Activated T-cell treated with anti-CD3 and anti-CD28 coated beads, Interleukin-2, amount 50 U/mL, for 4 hours (primary cell): ENCODE measurements at regions not wholly inside any gene's neighbourhood (a gene's known extent, or its start where the extent isn't known, plus 50 kb on each side); places are given as distances from the start of the nearest gene placed in this dataset.

ENCODE experiments used
- ATAC-seq, 2 donors: fragments of 200-7000 bp; cut with Tn5 transposase; one replicate each; pipeline ENCODE4 v1.10.0; 2021
- DNase-seq: peaks from one replicate; pipeline ENCODE4 v3.0.0-alpha.2; 2020
- H3K27me3 Mint-ChIP-seq: one replicate; pipeline ENCODE4 v1.8.0; 2021; ENCODE audit warnings: low read depth, mixed read lengths
- H3K36me3 Mint-ChIP-seq: one replicate; pipeline ENCODE4 v1.8.0; 2022; ENCODE audit warnings: mixed read lengths; ENCODE audit not compliant: insufficient read depth
- H3K4me1 Mint-ChIP-seq: one replicate; pipeline ENCODE4 v1.8.0; 2021; ENCODE audit warnings: low read depth, mixed read lengths
- H3K4me3 Mint-ChIP-seq: one replicate; pipeline ENCODE4 v1.8.0; 2021; ENCODE audit warnings: mild to moderate bottlenecking, moderate library complexity, mixed read lengths
- H3K9me3 Mint-ChIP-seq: one replicate; pipeline ENCODE4 v1.8.0; 2021; ENCODE audit warnings: mixed read lengths

DNA sequence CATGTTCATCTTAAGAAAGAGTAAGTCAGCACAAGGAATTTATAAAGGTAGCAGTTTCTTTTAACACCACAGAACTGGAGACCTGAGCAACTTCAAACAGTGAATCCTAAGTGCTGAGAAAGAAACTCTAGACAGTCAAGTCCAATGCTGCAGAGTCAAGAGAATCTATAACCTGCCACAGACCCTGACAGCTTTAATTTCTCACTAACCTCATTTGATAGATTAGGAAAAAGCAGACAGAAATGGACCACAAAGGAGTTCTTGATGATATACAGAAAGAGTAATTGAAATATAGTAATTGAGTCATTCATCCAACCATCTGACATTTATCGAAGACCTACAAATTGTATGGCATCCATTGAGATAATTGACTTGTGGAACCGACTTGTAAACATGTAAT is 847.0 kb downstream of the SORCS1 start:
- Mint-ChIP-seq H3K9me3 (peaks cover under 1% of the 10 kb centered on the region), H3K4me3 (no peak overlapping the region), H3K27me3 (no peaks in the 10 kb centered on the region), H3K36me3 (no peaks in the 10 kb centered on the region), H3K4me1 (no peaks in the 10 kb centered on the region)
- no peak for DNase-seq
- ATAC-seq, result no peak

DNA sequence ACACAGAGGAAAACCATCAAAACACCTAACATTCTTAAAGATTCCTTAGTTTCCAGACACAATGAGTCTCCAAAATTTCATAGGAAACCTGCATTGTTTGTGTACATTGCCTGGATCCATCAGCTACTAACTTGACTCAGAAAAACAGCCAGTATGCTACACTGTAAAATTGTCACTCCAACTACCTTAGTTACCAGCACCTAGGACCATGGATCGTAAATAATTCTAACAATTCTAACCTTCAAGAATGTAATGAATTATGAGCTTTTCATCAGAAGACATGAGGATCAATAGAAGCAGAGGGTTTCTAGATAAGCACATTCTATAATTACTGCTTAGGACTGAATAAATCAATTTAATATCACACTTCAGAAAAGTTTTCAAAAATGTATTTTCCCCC is 851.5 kb downstream of the SORCS1 start:
- peaks cover 15% of the 10 kb centered on the region for H3K9me3 Mint-ChIP-seq
- ATAC-seq, result no peak
- no peaks in the 10 kb centered on the region for H3K4me1 Mint-ChIP-seq
- DNase-seq, result no peak
- no peaks in the 10 kb centered on the region for H3K36me3 Mint-ChIP-seq
- no peaks in the 10 kb centered on the region for H3K27me3 Mint-ChIP-seq
- no peak overlapping the region for H3K4me3 Mint-ChIP-seq

DNA sequence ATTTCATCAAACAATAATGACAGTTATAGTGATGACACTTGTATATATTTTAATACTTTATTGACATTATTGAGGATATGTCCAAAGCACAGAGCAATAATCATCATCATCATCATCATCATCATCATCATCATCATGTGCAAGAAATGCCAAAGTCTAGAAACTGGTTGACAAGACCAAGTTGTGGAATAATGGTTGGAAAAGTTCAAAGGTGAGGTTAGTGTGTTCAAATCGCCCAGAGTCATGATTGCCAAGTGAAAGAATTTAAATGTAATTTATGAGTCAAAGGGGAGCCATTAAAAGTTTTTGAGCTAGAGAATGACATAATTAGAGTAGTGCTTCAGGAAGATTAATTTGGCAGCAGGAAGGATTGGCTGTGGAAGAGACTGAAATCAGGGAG is 852.4 kb downstream of the SORCS1 start:
- no peaks in the 10 kb centered on the region for H3K36me3 Mint-ChIP-seq
- no peak for DNase-seq
- no peak overlapping the region for H3K4me3 Mint-ChIP-seq
- ATAC-seq, result no peak
- H3K9me3 Mint-ChIP-seq, result peaks cover 15% of the 10 kb centered on the region
- no peaks in the 10 kb centered on the region for H3K4me1 Mint-ChIP-seq
- no peaks in the 10 kb centered on the region for H3K27me3 Mint-ChIP-seq

- H3K4me1 Mint-ChIP-seq, result no peaks in the 10 kb centered on the region
- H3K27me3 Mint-ChIP-seq, result no peaks in the 10 kb centered on the region
- peaks cover 15% of the 10 kb centered on the region for H3K9me3 Mint-ChIP-seq
- H3K4me3 Mint-ChIP-seq, result no peak overlapping the region
- no peak for DNase-seq
- H3K36me3 Mint-ChIP-seq, result no peaks in the 10 kb centered on the region
- ATAC-seq, result no peak
Measured at GRCh38 chr10:106311590-106311989, 852.9 kb downstream of the SORCS1 start.

DNA sequence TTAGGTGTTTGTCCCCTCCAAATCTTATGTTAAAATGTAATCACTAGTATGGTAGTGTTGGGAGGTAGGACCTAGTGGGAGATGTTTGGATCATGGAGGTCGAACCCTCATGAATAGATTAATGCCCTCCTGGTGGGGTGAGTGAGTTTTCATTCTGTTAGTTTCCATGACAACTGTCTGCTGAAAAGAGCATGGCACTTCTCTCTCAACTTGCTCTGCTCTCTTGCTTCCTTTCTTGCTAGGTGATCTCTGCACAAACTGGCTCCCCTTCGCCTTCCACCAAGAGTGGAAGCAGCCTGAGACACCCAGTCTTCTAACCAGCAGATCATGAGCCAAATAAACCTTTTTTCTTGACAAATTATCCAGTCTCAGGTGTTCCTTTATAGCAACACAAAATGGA is 853.9 kb downstream of the SORCS1 start:
- no peak for ATAC-seq
- H3K4me1 Mint-ChIP-seq, result no peaks in the 10 kb centered on the region
- H3K9me3 Mint-ChIP-seq, result peaks cover 15% of the 10 kb centered on the region

DNA sequence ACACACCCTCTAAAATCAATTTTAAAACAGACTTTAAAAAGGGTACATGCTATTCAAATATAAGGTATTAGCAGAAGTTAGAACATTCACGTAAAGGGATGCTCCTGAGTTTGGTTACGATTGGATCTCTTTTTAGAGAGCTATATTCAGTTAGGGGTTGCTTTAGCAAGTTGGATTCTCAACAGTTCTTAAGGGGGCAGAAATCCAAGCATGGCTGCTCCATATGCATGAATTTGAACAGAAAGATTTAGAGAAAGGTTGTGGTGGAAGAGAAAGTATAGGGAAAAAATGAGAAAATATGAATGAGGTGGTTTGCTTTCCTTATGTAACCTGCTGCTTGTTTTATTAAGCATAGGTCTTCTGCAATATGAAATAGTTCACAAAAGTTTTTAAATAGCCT is 855.1 kb downstream of the SORCS1 start:
- peaks cover 15% of the 10 kb centered on the region for H3K9me3 Mint-ChIP-seq
- H3K4me1 Mint-ChIP-seq, result no peaks in the 10 kb centered on the region
- ATAC-seq (no peak), DNase-seq (no peak)
- no peak overlapping the region for H3K4me3 Mint-ChIP-seq
- H3K27me3 Mint-ChIP-seq, result no peaks in the 10 kb centered on the region
- H3K36me3 Mint-ChIP-seq, result no peaks in the 10 kb centered on the region

More for the DNA sequence above, 853.9 kb downstream of the SORCS1 start:
- no peak for DNase-seq
- Mint-ChIP-seq H3K36me3 (no peaks in the 10 kb centered on the region), H3K27me3 (no peaks in the 10 kb centered on the region), H3K4me3 (no peak overlapping the region)

- Mint-ChIP-seq H3K36me3 (no peaks in the 10 kb centered on the region), H3K4me1 (no peaks in the 10 kb centered on the region), H3K4me3 (no peak overlapping the region), H3K9me3 (peaks cover 15% of the 10 kb centered on the region), H3K27me3 (no peaks in the 10 kb centered on the region)
- ATAC-seq (no peak), DNase-seq (no peak)
Measured at GRCh38 chr10:106308284-106308683, 856.2 kb downstream of the SORCS1 start.

GRCh38 chr10:106304056-106304455 is 860.5 kb downstream of the SORCS1 start:
- Mint-ChIP-seq H3K27me3 (no peaks in the 10 kb centered on the region), H3K4me3 (no peak overlapping the region), H3K4me1 (no peaks in the 10 kb centered on the region), H3K36me3 (no peaks in the 10 kb centered on the region), H3K9me3 (no peaks in the 10 kb centered on the region)
- ATAC-seq, result no peak
- DNase-seq, result no peak

DNA sequence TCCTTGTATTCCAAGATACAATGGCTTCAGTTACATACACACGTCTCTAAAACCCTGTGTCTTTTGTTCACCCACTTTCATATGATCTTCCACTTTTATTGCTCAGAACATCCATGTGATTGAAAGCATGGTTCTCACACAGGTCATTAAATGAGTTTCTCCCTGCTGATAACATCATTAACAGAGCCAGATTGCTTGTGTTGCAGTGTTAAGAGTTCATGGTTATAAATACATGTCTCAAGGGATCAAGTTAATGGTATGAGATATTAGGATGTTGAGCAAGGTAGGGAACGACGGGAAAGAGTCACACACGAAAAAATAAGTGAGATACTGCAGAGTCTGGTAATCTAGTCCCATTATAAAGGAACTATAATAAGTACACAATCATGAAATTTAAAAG is 861.5 kb downstream of the SORCS1 start:
- Mint-ChIP-seq H3K4me3 (no peak overlapping the region), H3K27me3 (no peaks in the 10 kb centered on the region), H3K4me1 (no peaks in the 10 kb centered on the region), H3K36me3 (no peaks in the 10 kb centered on the region), H3K9me3 (no peaks in the 10 kb centered on the region)
- no peak for DNase-seq
- no peak for ATAC-seq

DNA sequence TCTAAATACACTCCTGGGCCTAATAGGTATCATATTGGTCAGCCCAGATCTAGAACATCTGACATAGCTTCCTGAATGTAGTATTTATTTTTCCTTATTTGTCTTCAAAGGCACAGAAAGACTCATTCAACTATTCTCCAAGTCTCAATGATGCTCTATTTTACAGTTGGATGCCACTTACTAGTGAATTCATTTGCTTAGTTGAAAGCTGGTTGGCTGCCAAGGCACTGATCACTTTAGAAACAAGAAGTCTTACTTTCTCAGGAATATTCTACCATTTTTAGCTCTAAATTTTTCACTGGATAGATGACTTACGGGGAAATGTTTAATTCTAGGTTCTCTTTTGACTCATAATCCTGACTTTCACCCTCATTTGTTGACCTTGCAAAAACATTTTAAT is 863.4 kb downstream of the SORCS1 start:
- H3K4me1 Mint-ChIP-seq, result no peaks in the 10 kb centered on the region
- ATAC-seq (no peak), DNase-seq (no peak)
- peaks cover 6% of the 10 kb centered on the region for H3K9me3 Mint-ChIP-seq
- H3K4me3 Mint-ChIP-seq, result no peak overlapping the region
- no peaks in the 10 kb centered on the region for H3K36me3 Mint-ChIP-seq
- no peaks in the 10 kb centered on the region for H3K27me3 Mint-ChIP-seq

GRCh38 chr10:106296750-106297392 is 867.6 kb downstream of the SORCS1 start:
- no peaks in the 10 kb centered on the region for H3K36me3 Mint-ChIP-seq
- no peaks in the 10 kb centered on the region for H3K27me3 Mint-ChIP-seq
- no peak for ATAC-seq
- H3K9me3 Mint-ChIP-seq, result peaks cover 10% of the 10 kb centered on the region
- no peak overlapping the region for H3K4me3 Mint-ChIP-seq
- no peaks in the 10 kb centered on the region for H3K4me1 Mint-ChIP-seq
- DNase-seq, result no peak

- no peaks in the 10 kb centered on the region for H3K4me1 Mint-ChIP-seq
- no peaks in the 10 kb centered on the region for H3K27me3 Mint-ChIP-seq
- no peak overlapping the region for H3K4me3 Mint-ChIP-seq
- peaks cover 6% of the 10 kb centered on the region for H3K9me3 Mint-ChIP-seq
- no peak for ATAC-seq
- H3K36me3 Mint-ChIP-seq, result no peaks in the 10 kb centered on the region
- no peak for DNase-seq
Measured at GRCh38 chr10:106284802-106285587, 879.5 kb downstream of the SORCS1 start.

GRCh38 chr10:106280896-106281460 is 883.5 kb downstream of the SORCS1 start:
- Mint-ChIP-seq H3K27me3 (no peaks in the 10 kb centered on the region), H3K4me3 (no peak overlapping the region), H3K36me3 (no peaks in the 10 kb centered on the region), H3K4me1 (no peaks in the 10 kb centered on the region), H3K9me3 (peaks cover 9% of the 10 kb centered on the region)
- ATAC-seq, result no peak
- DNase-seq, result no peak

- H3K4me3 Mint-ChIP-seq, result no peak overlapping the region
- ATAC-seq (no peak), DNase-seq (no peak)
- H3K4me1 Mint-ChIP-seq, result no peaks in the 10 kb centered on the region
- peaks cover 9% of the 10 kb centered on the region for H3K9me3 Mint-ChIP-seq
- H3K27me3 Mint-ChIP-seq, result no peaks in the 10 kb centered on the region
- no peaks in the 10 kb centered on the region for H3K36me3 Mint-ChIP-seq
Measured at GRCh38 chr10:106278383-106278782, 886.1 kb downstream of the SORCS1 start.

GRCh38 chr10:106271237-106271636 is 893.3 kb downstream of the SORCS1 start:
- no peak for DNase-seq
- H3K4me1 Mint-ChIP-seq, result no peaks in the 10 kb centered on the region
- no peaks in the 10 kb centered on the region for H3K27me3 Mint-ChIP-seq
- H3K36me3 Mint-ChIP-seq, result no peaks in the 10 kb centered on the region
- peaks cover 6% of the 10 kb centered on the region for H3K9me3 Mint-ChIP-seq
- H3K4me3 Mint-ChIP-seq, result no peak overlapping the region
- ATAC-seq, result no peak
